Glutamatergic neuron (in vitro differentiated cells): ENCODE measurements at regions not wholly inside any gene's neighbourhood (a gene's known extent, or its start where the extent isn't known, plus 50 kb on each side); places are given as distances from the start of the nearest gene placed in this dataset.

ENCODE experiments used
- DNase-seq: peaks from one replicate; pipeline ENCODE4 v3.0.0; 2022
- H3K27ac Mint-ChIP-seq: one replicate; pipeline ENCODE4 v1.8.0; 2020; ENCODE audit warnings: mild to moderate bottlenecking, mixed read lengths, inconsistent platforms; ENCODE audit not compliant: unreplicated experiment
- H3K27me3 Mint-ChIP-seq: one replicate; pipeline ENCODE4 v1.8.0; 2020; ENCODE audit warnings: mild to moderate bottlenecking, moderate library complexity, mixed read lengths, inconsistent platforms; ENCODE audit not compliant: unreplicated experiment
- H3K36me3 Mint-ChIP-seq: one replicate; pipeline ENCODE4 v1.8.0; 2020; ENCODE audit warnings: mild to moderate bottlenecking, mixed read lengths, inconsistent platforms; ENCODE audit not compliant: unreplicated experiment
- H3K4me1 Mint-ChIP-seq: one replicate; pipeline ENCODE4 v1.8.0; 2020; ENCODE audit warnings: mild to moderate bottlenecking, low read depth, mixed read lengths, inconsistent platforms; ENCODE audit not compliant: unreplicated experiment
- H3K4me3 Mint-ChIP-seq: one replicate; pipeline ENCODE4 v1.8.0; 2020; ENCODE audit warnings: mild to moderate bottlenecking, mixed read lengths, inconsistent platforms; ENCODE audit not compliant: unreplicated experiment
- H3K9me3 Mint-ChIP-seq: one replicate; pipeline ENCODE4 v1.8.0; 2020; ENCODE audit warnings: mild to moderate bottlenecking, moderate library complexity, mixed read lengths, inconsistent platforms; ENCODE audit not compliant: unreplicated experiment
- CTCF ChIP-seq: fragments of 200-600 bp; sonication (generic); IDR thresholded peaks from one replicate; pipeline ENCODE4 v1.5.0; 2021; ENCODE audit not compliant: partially characterized antibody, unreplicated experiment

GRCh38 chr21:31557421-31558188, 101.9 kb upstream of the SOD1 start:
- DNase-seq: peak; percentile 42
- Mint-ChIP-seq H3K27me3 (peaks cover 2% of the 10 kb centered on the region), H3K27ac (no peak overlapping the region), H3K36me3 (no peaks in the 10 kb centered on the region), H3K4me3 (peak overlapping the region; percentile 78), H3K9me3 (peaks cover 5% of the 10 kb centered on the region), H3K4me1 (peaks cover 13% of the 10 kb centered on the region)
- TF ChIP-seq CTCF: no peak

GRCh38 chr21:31556662-31557061, 102.8 kb upstream of the SOD1 start:
- H3K27me3 Mint-ChIP-seq: peaks cover 2% of the 10 kb centered on the region
- no peak for DNase-seq
- H3K9me3 Mint-ChIP-seq: peaks cover 5% of the 10 kb centered on the region
- no peaks in the 10 kb centered on the region for H3K36me3 Mint-ChIP-seq
- no peak for TF ChIP-seq CTCF
- H3K4me1 Mint-ChIP-seq: peaks cover 13% of the 10 kb centered on the region
- no peak overlapping the region for H3K27ac Mint-ChIP-seq
- peak overlapping the region; percentile 78 for H3K4me3 Mint-ChIP-seq

- H3K4me3 Mint-ChIP-seq: peak overlapping the region; percentile 35
- H3K36me3 Mint-ChIP-seq: no peaks in the 10 kb centered on the region
- no peak for TF ChIP-seq CTCF
- peaks cover 13% of the 10 kb centered on the region for H3K4me1 Mint-ChIP-seq
- H3K9me3 Mint-ChIP-seq: peaks cover 5% of the 10 kb centered on the region
- peaks cover 2% of the 10 kb centered on the region for H3K27me3 Mint-ChIP-seq
- DNase-seq: no peak
- peak overlapping the region; percentile 36 for H3K27ac Mint-ChIP-seq
These were observed 103.7 kb upstream of the SOD1 start for GRCh38 chr21:31555741-31556191.

- Mint-ChIP-seq H3K27ac (no peak overlapping the region), H3K27me3 (peaks cover 2% of the 10 kb centered on the region), H3K4me1 (peaks cover 13% of the 10 kb centered on the region), H3K9me3 (peaks cover 2% of the 10 kb centered on the region), H3K36me3 (no peaks in the 10 kb centered on the region), H3K4me3 (no peak overlapping the region)
- DNase-seq: no peak
- TF ChIP-seq CTCF: no peak
These were observed 104.9 kb upstream of the SOD1 start for GRCh38 chr21:31554511-31555022.

GRCh38 chr21:31553926-31554325, 105.6 kb upstream of the SOD1 start:
- Mint-ChIP-seq H3K4me3 (no peak overlapping the region), H3K27me3 (peaks cover 2% of the 10 kb centered on the region), H3K27ac (no peak overlapping the region), H3K36me3 (no peaks in the 10 kb centered on the region), H3K4me1 (peaks cover 13% of the 10 kb centered on the region), H3K9me3 (peaks cover 2% of the 10 kb centered on the region)
- DNase-seq: no peak
- no peak for TF ChIP-seq CTCF
